HepG2 (cell line): ENCODE measurements at regions not wholly inside any gene's neighbourhood (a gene's known extent, or its start where the extent isn't known, plus 50 kb on each side); places are given as distances from the start of the nearest gene placed in this dataset.

ENCODE experiments used
- ATAC-seq: fragments of 200-7000 bp; cut with Tn5 transposase; 3 replicates; pipeline ENCODE4 v1.9.1; 2020; ENCODE audit warnings: mild to moderate bottlenecking, moderate library complexity
- BruUV-seq: library from RNA; stranded (reverse); fragments of 400-500 nt; replicated peaks from 2 replicates; lab custom pipeline; 2021; lab: Mats Ljungman, UMichigan
- CTCF ChIA-PET: fragments of 300-600 bp; formaldehyde crosslinking; extraction: SDS; loops from one replicate; lab custom pipeline; 2021; ENCODE audit warnings: low total read pairs, inconsistent platforms, low intra/inter-chr PET ratio; lab: Yijun Ruan, JAX
- POLR2A ChIA-PET: fragments of 350-600 bp; sonication (Branson Sonifier 250); formaldehyde crosslinking; loops from one replicate; lab custom pipeline; 2020; ENCODE audit warnings: antibody characterized with exemption, inconsistent platforms; lab: Yijun Ruan, JAX
- DNase-seq: peaks from one replicate; pipeline ENCODE4 v3.0.0-alpha.2; 2015; ENCODE audit warnings: low spot score
- FAIRE-seq: peaks from 3 replicates; lab custom pipeline; 2011; peaks lifted over from hg19 to GRCh38; lab: Jason Lieb, UNC
- H2AFZ ChIP-seq: one replicate; pipeline ENCODE4 v1.6.1; 2011; ENCODE audit warnings: low read length, inconsistent platforms
- H3K27ac ChIP-seq: fragments of 300-600 bp; 3 replicates; pipeline ENCODE4 v1.8.0; 2011; ENCODE audit warnings: mixed run types, mild to moderate bottlenecking, mixed read lengths, low read length, inconsistent platforms; ENCODE audit not compliant: insufficient read depth; ENCODE audit errors: extremely low read length
- H3K27me3 ChIP-seq, 2 experiments: fragments of 200-600 bp in 1 of 2; 2 replicates in 1 of 2; 3 replicates in 1 of 2; pipeline versions ENCODE4 v1.6.0 to v1.8.0; 2011; ENCODE audit warnings: low read length in 2 of 2, mild to moderate bottlenecking in 2 of 2, moderate library complexity in 2 of 2, inconsistent platforms in 1 of 2; ENCODE audit not compliant: insufficient read depth in 2 of 2, control insufficient read depth in 1 of 2
- H3K36me3 ChIP-seq, 2 experiments: fragments of 200-600 bp in 1 of 2; replicated peaks in 1 of 2; 2 replicates in 1 of 2; 3 replicates in 1 of 2; pipeline versions ENCODE4 v1.5.1 to v1.8.0; 2011; ENCODE audit warnings: low read length in 2 of 2, inconsistent platforms in 1 of 2; ENCODE audit not compliant: insufficient read depth in 2 of 2, control insufficient read depth in 1 of 2
- H3K4me1 ChIP-seq: 2 replicates; pipeline ENCODE4 v1.5.1; 2012; ENCODE audit warnings: low read length, inconsistent platforms; ENCODE audit not compliant: insufficient read depth
- H3K4me2 ChIP-seq: 2 replicates; pipeline ENCODE4 v1.6.0; 2011; ENCODE audit warnings: low read depth, low read length, inconsistent platforms
- H3K4me3 ChIP-seq, 3 experiments: fragments of 200-600 bp in 1 of 3; sonication (generic), shearing (Covaris generic) in 1 of 3; replicated peaks in 1 of 3; 2 replicates each; pipeline ENCODE4 v1.5.1; 2011 to 2016; ENCODE audit warnings: low read length in 3 of 3, inconsistent platforms in 2 of 3, low read depth in 2 of 3, mild to moderate bottlenecking in 2 of 3, control low read depth in 1 of 3, mixed read lengths in 1 of 3; ENCODE audit not compliant: insufficient read depth in 1 of 3
- H3K79me2 ChIP-seq: one replicate; pipeline ENCODE4 v1.6.1; 2011; ENCODE audit warnings: low read length, inconsistent platforms; ENCODE audit not compliant: insufficient read depth
- H3K9ac ChIP-seq: 2 replicates; pipeline ENCODE4 v1.6.0; 2011; ENCODE audit warnings: mild to moderate bottlenecking, low read depth, low read length, inconsistent platforms; ENCODE audit not compliant: insufficient read depth
- H3K9me3 ChIP-seq: 2 replicates; pipeline ENCODE4 v1.5.1; 2012; ENCODE audit warnings: mild to moderate bottlenecking, low read length
- H4K20me1 ChIP-seq: 2 replicates; pipeline ENCODE4 v1.6.0; 2011; ENCODE audit warnings: inconsistent platforms, mild to moderate bottlenecking, low read length, moderate library complexity; ENCODE audit not compliant: insufficient read depth
- ARID3A ChIP-seq: IDR thresholded peaks from 2 replicates; pipeline ENCODE4 v1.6.1; 2012; ENCODE audit warnings: low read depth, low read length, improper control_type of control experiment
- FOSL2 ChIP-seq: sonication (generic); formaldehyde crosslinking; IDR thresholded peaks from 2 replicates; pipeline ENCODE4 v1.4.0; 2020; ENCODE audit warnings: missing genetic modification reagents
- KIAA2018 ChIP-seq: sonication (generic); formaldehyde crosslinking; IDR thresholded peaks from 2 replicates; pipeline ENCODE4 v1.5.0; 2020; ENCODE audit warnings: mild to moderate bottlenecking, missing genetic modification reagents, borderline replicate concordance
- NFATC3 ChIP-seq: sonication (generic); formaldehyde crosslinking; IDR thresholded peaks from 2 replicates; pipeline ENCODE4 v1.5.1; 2020; ENCODE audit warnings: mild to moderate bottlenecking, missing genetic modification reagents
- SKI ChIP-seq: fragments of 450-650 bp; IDR thresholded peaks from one replicate; pipeline ENCODE4 v1.6.1; 2018; ENCODE audit warnings: mild to moderate bottlenecking; ENCODE audit not compliant: partially characterized antibody
- SMAD9 ChIP-seq: sonication (generic); formaldehyde crosslinking; IDR thresholded peaks from 2 replicates; pipeline ENCODE4 v1.5.1; 2020; ENCODE audit warnings: mild to moderate bottlenecking, missing genetic modification reagents
- ZNF333 ChIP-seq: sonication (generic); formaldehyde crosslinking; IDR thresholded peaks from 2 replicates; pipeline ENCODE4 v1.4.0; 2020; ENCODE audit warnings: mild to moderate bottlenecking, missing genetic modification reagents, borderline replicate concordance
- ZNF597 ChIP-seq: sonication (generic); formaldehyde crosslinking; IDR thresholded peaks from 2 replicates; pipeline ENCODE4 v1.5.0; 2020; ENCODE audit warnings: missing genetic modification reagents
- ZNF609 ChIP-seq: sonication (generic); formaldehyde crosslinking; IDR thresholded peaks from 2 replicates; pipeline ENCODE4 v1.4.0; 2020; ENCODE audit warnings: mild to moderate bottlenecking, missing genetic modification reagents, borderline replicate concordance
- WGBS: methylation state at CpG from one replicate; pipeline ENCODE4 v1.1.6; 2017; ENCODE audit warnings: low lambda C conversion rate; 5-methylcytosine and 5-hydroxymethylcytosine counted together
- in situ Hi-C: cut with HindIII; loops from 2 replicates; pipeline ENCODE4 v1.10.0; 2017; ENCODE audit warnings: low pct_unique_long_range_greater_than_20kb; ENCODE audit not compliant: extremely low pct_ligation_motif_present
- intact Hi-C: fragments of 100-400 bp; cut with micrococcal nuclease; formaldehyde crosslinking; loops from one replicate; pipeline ENCODE4 v1.10.0; 2022; ENCODE audit not compliant: unreplicated experiment

GRCh38 chr11:91996526-91996925, 228.1 kb upstream of the FAT3 start:
- no peak for ATAC-seq
- Histone ChIP-seq H2AFZ (no peak overlapping the region), H3K4me3 (no peak overlapping the region), H3K4me2 (no peak overlapping the region), H4K20me1 (no peaks in the 10 kb centered on the region), H3K4me1 (no peaks in the 10 kb centered on the region), H3K79me2 (no peaks in the 10 kb centered on the region), H3K36me3 (no peaks in the 10 kb centered on the region), H3K9ac (no peak overlapping the region), H3K9me3 (peaks cover 31% of the 10 kb centered on the region), H3K27ac (no peak overlapping the region), H3K27me3 (no peaks in the 10 kb centered on the region)
- in situ Hi-C loops, result no loop called here
- CTCF ChIA-PET, result no interaction called here
- FAIRE-seq, result no peak
- no TSS peak for BruUV-seq
- DNase-seq, result no peak
- intact Hi-C loops, result no loop called here
- POLR2A ChIA-PET, result no interaction called here
- WGBS, result 0% methylated on average over 1 of the region's 1 CpG
- no peak for TF ChIP-seq KIAA2018 (CRISPR knock-in tag)
- TF ChIP-seq ARID3A, result no peak
- no peak for TF ChIP-seq ZNF333 (CRISPR knock-in tag)
- TF ChIP-seq ZNF609 (CRISPR knock-in tag), result no peak
- no peak for TF ChIP-seq ZNF597 (CRISPR knock-in tag)
- no peak for TF ChIP-seq FOSL2 (CRISPR knock-in tag)
- TF ChIP-seq NFATC3 (CRISPR knock-in tag), result no peak
- TF ChIP-seq SKI, result no peak
- TF ChIP-seq SMAD9 (CRISPR knock-in tag), result no peak
